ENCODE measurements at regions not wholly inside any gene's neighbourhood (a gene's known extent, or its start where the extent isn't known, plus 50 kb on each side); places are given as distances from the start of the nearest gene placed in this dataset.

- Histone ChIP-seq H3K79me2 (ENCODE audit: low read length) (no peaks in the 10 kb centered on the region), H3K4me3 (ENCODE audit: low read length) (no peak overlapping the region), H3K4me2 (ENCODE audit: low read depth, low read length, poor library complexity, severe bottlenecking) (no peak overlapping the region), H2AFZ (ENCODE audit: low read length) (no peak overlapping the region), H3K27me3 (ENCODE audit: low read length) (no peaks in the 10 kb centered on the region), H3K27ac (ENCODE audit: low read length) (no peak overlapping the region), H3K9ac (ENCODE audit: low read length) (no peak overlapping the region), H3K9me3 (ENCODE audit: low read length) (no peaks in the 10 kb centered on the region), H3K4me1 (ENCODE audit: low read length) (no peaks in the 10 kb centered on the region), H3K9me2 (replicated peaks; ENCODE audit: insufficient read depth, low read length) (no peaks in the 10 kb centered on the region), H3K36me3 (ENCODE audit: insufficient read depth, low read length) (no peaks in the 10 kb centered on the region), H4K20me1 (ENCODE audit: insufficient read depth, low read depth, low read length) (no peaks in the 10 kb centered on the region)
- DNase-seq: no peak
Measured at GRCh38 chr3:35849496-35849895, 210.2 kb downstream of the ARPP21 start.

DNA sequence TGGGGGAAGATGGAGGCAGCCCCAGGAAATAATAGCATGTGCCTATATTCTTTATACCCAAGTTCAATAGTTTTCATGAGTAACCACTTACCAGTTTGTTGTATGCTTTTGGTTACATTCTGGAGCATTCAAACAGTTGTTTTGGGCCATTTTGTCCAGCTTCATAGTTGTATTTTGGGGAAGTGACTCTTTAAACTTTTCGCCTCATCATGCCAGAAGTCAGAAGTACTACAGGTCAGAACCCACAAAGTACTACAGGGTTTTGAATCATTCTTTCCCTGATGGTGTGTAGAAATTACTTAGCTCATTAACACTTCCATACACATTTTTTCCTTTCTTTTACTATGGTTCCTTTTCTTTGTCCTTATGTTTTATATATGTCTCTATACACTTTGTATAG lies 210.6 kb downstream of the ARPP21 start:
- Histone ChIP-seq H3K4me3 (ENCODE audit: low read length) (no peak overlapping the region), H2AFZ (ENCODE audit: low read length) (no peak overlapping the region), H3K9me2 (replicated peaks; ENCODE audit: insufficient read depth, low read length) (no peaks in the 10 kb centered on the region), H3K9me3 (ENCODE audit: low read length) (no peaks in the 10 kb centered on the region), H3K4me1 (ENCODE audit: low read length) (no peaks in the 10 kb centered on the region), H3K27me3 (ENCODE audit: low read length) (no peaks in the 10 kb centered on the region), H3K4me2 (ENCODE audit: low read depth, low read length, poor library complexity, severe bottlenecking) (no peak overlapping the region), H3K9ac (ENCODE audit: low read length) (no peak overlapping the region), H4K20me1 (ENCODE audit: insufficient read depth, low read depth, low read length) (no peaks in the 10 kb centered on the region), H3K79me2 (ENCODE audit: low read length) (no peaks in the 10 kb centered on the region), H3K27ac (ENCODE audit: low read length) (no peak overlapping the region), H3K36me3 (ENCODE audit: insufficient read depth, low read length) (no peaks in the 10 kb centered on the region)
- DNase-seq: no peak

- Histone ChIP-seq H4K20me1 (ENCODE audit: insufficient read depth, low read depth, low read length) (no peaks in the 10 kb centered on the region), H3K9me3 (ENCODE audit: low read length) (no peaks in the 10 kb centered on the region), H3K27me3 (ENCODE audit: low read length) (0 out of 2 replicates have a peak, but pooled peaks cover 3% of the 10 kb centered on the region), H3K9me2 (replicated peaks; ENCODE audit: insufficient read depth, low read length) (no peaks in the 10 kb centered on the region), H3K27ac (ENCODE audit: low read length) (no peak overlapping the region), H2AFZ (ENCODE audit: low read length) (no peak overlapping the region), H3K36me3 (ENCODE audit: insufficient read depth, low read length) (no peaks in the 10 kb centered on the region), H3K4me2 (ENCODE audit: low read depth, low read length, poor library complexity, severe bottlenecking) (no peak overlapping the region), H3K4me1 (ENCODE audit: low read length) (no peaks in the 10 kb centered on the region; the same call in 1 of the 2 replicates), H3K79me2 (ENCODE audit: low read length) (no peaks in the 10 kb centered on the region), H3K9ac (ENCODE audit: low read length) (no peak overlapping the region), H3K4me3 (ENCODE audit: low read length) (no peak overlapping the region)
- DNase-seq: peak; percentile 56
Measured at GRCh38 chr3:35857004-35857403, 217.7 kb downstream of the ARPP21 start.

DNA sequence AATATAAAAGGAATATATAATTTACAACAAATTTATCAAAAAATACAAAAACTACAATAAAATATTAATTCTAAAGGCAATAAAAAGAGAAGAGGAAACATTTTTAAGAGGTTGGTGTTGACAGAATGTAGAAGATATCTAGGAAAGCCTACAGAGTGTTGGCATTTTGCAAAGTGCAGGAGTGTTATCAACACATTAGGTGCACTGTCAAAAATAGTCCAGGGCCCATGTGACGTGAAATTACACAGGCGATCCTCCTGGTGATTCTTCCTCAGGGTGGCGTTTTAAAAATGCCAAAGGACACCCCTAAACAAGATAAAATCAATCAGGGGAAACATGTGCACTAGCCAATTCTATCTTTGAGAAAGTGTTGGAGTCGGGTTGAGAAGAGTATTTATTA lies 222.7 kb downstream of the ARPP21 start:
- Histone ChIP-seq H3K4me2 (ENCODE audit: low read depth, low read length, poor library complexity, severe bottlenecking) (no peak overlapping the region), H4K20me1 (ENCODE audit: insufficient read depth, low read depth, low read length) (no peaks in the 10 kb centered on the region), H3K4me1 (ENCODE audit: low read length) (no peaks in the 10 kb centered on the region; the same call in 1 of the 2 replicates), H3K36me3 (ENCODE audit: insufficient read depth, low read length) (no peaks in the 10 kb centered on the region), H3K79me2 (ENCODE audit: low read length) (no peaks in the 10 kb centered on the region), H3K27me3 (ENCODE audit: low read length) (no peaks in the 10 kb centered on the region), H3K4me3 (ENCODE audit: low read length) (no peak overlapping the region), H3K9me3 (ENCODE audit: low read length) (no peaks in the 10 kb centered on the region), H3K9ac (ENCODE audit: low read length) (no peak overlapping the region), H3K27ac (ENCODE audit: low read length) (no peak overlapping the region), H3K9me2 (replicated peaks; ENCODE audit: insufficient read depth, low read length) (no peaks in the 10 kb centered on the region), H2AFZ (ENCODE audit: low read length) (no peak overlapping the region)
- DNase-seq: no peak

DNA sequence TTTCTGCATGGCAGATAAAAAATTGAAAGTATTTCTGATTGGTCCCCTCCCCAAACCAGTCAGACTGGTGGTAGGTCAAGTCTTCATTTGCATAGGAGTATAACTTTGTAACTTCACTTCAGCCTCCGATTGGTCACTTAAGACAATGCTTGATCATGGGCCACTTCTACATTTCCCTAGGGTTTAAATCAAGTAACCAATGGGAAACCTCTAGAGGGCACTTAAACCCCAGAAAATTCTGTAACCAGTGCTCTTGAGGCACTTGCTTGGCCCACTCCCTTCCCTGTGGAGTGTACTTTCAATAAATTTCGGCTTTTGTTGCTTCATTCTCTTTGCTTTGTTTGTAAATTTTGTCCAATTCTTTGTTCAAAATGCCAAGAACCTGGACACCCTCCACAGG lies 225.5 kb downstream of the ARPP21 start:
- Histone ChIP-seq H3K9me2 (replicated peaks; ENCODE audit: insufficient read depth, low read length) (no peaks in the 10 kb centered on the region), H3K27ac (ENCODE audit: low read length) (no peak overlapping the region), H3K36me3 (ENCODE audit: insufficient read depth, low read length) (no peaks in the 10 kb centered on the region), H3K4me1 (ENCODE audit: low read length) (no peaks in the 10 kb centered on the region), H3K9me3 (ENCODE audit: low read length) (no peaks in the 10 kb centered on the region), H3K27me3 (ENCODE audit: low read length) (no peaks in the 10 kb centered on the region), H2AFZ (ENCODE audit: low read length) (no peak overlapping the region), H3K4me3 (ENCODE audit: low read length) (no peak overlapping the region), H4K20me1 (ENCODE audit: insufficient read depth, low read depth, low read length) (no peaks in the 10 kb centered on the region), H3K9ac (ENCODE audit: low read length) (no peak overlapping the region), H3K79me2 (ENCODE audit: low read length) (no peaks in the 10 kb centered on the region), H3K4me2 (ENCODE audit: low read depth, low read length, poor library complexity, severe bottlenecking) (no peak overlapping the region)
- no peak for DNase-seq

DNA sequence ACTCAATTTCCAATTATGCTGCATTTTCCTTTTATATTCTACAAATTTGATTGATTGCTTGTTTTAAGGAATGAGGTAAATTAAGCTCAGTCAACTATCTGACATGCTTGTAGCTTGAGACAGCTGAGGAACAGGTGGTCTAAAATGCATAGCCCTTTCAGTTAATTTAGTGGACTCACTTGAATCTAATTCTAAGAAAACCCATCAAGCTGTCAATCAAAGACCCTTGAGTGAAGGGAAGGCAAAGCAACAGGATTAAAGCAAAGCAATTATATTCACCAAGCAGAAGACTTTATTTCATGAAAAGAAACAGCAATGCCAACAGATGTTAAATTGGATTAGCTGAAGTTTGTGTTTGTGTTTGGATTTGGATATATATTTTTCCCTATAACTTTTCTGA lies 228.5 kb downstream of the ARPP21 start:
- Histone ChIP-seq H3K4me3 (ENCODE audit: low read length) (no peak overlapping the region), H3K9ac (ENCODE audit: low read length) (no peak overlapping the region), H3K4me1 (ENCODE audit: low read length) (no peaks in the 10 kb centered on the region)

GRCh38 chr3:35871009-35871408 lies 231.7 kb downstream of the ARPP21 start:
- H3K36me3 ChIP-seq (ENCODE audit: insufficient read depth, low read length): no peaks in the 10 kb centered on the region
- H3K27ac ChIP-seq (ENCODE audit: low read length): no peak overlapping the region
- H4K20me1 ChIP-seq (ENCODE audit: insufficient read depth, low read depth, low read length): no peaks in the 10 kb centered on the region
- no peak overlapping the region for H2AFZ ChIP-seq (ENCODE audit: low read length)
- H3K9ac ChIP-seq (ENCODE audit: low read length): no peak overlapping the region
- H3K9me2 ChIP-seq (replicated peaks; ENCODE audit: insufficient read depth, low read length): no peaks in the 10 kb centered on the region
- H3K4me1 ChIP-seq (ENCODE audit: low read length): no peaks in the 10 kb centered on the region
- no peaks in the 10 kb centered on the region for H3K27me3 ChIP-seq (ENCODE audit: low read length)
- no peak overlapping the region for H3K4me2 ChIP-seq (ENCODE audit: low read depth, low read length, poor library complexity, severe bottlenecking)
- DNase-seq: no peak
- H3K4me3 ChIP-seq (ENCODE audit: low read length): no peak overlapping the region
- no peaks in the 10 kb centered on the region for H3K79me2 ChIP-seq (ENCODE audit: low read length)
- H3K9me3 ChIP-seq (ENCODE audit: low read length): no peaks in the 10 kb centered on the region

More for the DNA sequence above, 228.5 kb downstream of the ARPP21 start:
- Histone ChIP-seq H3K79me2 (ENCODE audit: low read length) (no peaks in the 10 kb centered on the region), H3K36me3 (ENCODE audit: insufficient read depth, low read length) (no peaks in the 10 kb centered on the region), H3K9me3 (ENCODE audit: low read length) (no peaks in the 10 kb centered on the region), H3K27ac (ENCODE audit: low read length) (no peak overlapping the region), H2AFZ (ENCODE audit: low read length) (no peak overlapping the region), H3K9me2 (replicated peaks; ENCODE audit: insufficient read depth, low read length) (no peaks in the 10 kb centered on the region), H3K27me3 (ENCODE audit: low read length) (no peaks in the 10 kb centered on the region), H4K20me1 (ENCODE audit: insufficient read depth, low read depth, low read length) (no peaks in the 10 kb centered on the region), H3K4me2 (ENCODE audit: low read depth, low read length, poor library complexity, severe bottlenecking) (no peak overlapping the region)
- no peak for DNase-seq

DNA sequence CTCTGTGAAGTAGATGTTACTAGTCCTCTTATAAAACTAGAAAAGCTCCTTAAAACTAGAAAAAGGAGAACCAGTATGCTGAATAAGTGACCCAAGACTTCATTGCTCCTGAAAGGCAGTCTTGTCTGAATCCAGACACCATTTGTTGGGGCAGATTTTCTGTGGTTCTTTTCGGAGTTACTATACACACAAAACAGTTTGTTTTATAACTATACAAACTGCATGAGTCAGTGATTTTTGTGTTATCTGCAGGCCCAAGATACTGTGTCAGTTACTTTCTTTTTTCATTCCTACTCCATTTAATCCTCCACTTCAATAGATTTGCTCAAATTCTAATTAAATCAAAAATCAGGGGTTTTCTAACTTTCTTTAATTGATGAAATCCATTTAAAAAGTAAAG lies 244.6 kb downstream of the ARPP21 start:
- Histone ChIP-seq H3K27me3 (ENCODE audit: low read length) (no peaks in the 10 kb centered on the region), H3K9ac (ENCODE audit: low read length) (no peak overlapping the region), H3K36me3 (ENCODE audit: insufficient read depth, low read length) (no peaks in the 10 kb centered on the region), H3K4me2 (ENCODE audit: low read depth, low read length, poor library complexity, severe bottlenecking) (no peak overlapping the region), H3K4me3 (ENCODE audit: low read length) (no peak overlapping the region), H2AFZ (ENCODE audit: low read length) (no peak overlapping the region), H4K20me1 (ENCODE audit: insufficient read depth, low read depth, low read length) (no peaks in the 10 kb centered on the region), H3K4me1 (ENCODE audit: low read length) (no peaks in the 10 kb centered on the region), H3K79me2 (ENCODE audit: low read length) (no peaks in the 10 kb centered on the region), H3K9me2 (replicated peaks; ENCODE audit: insufficient read depth, low read length) (no peaks in the 10 kb centered on the region), H3K27ac (ENCODE audit: low read length) (no peak overlapping the region), H3K9me3 (ENCODE audit: low read length) (no peaks in the 10 kb centered on the region)
- no peak for DNase-seq

GRCh38 chr3:35894735-35895134 lies 255.4 kb downstream of the ARPP21 start:
- no peaks in the 10 kb centered on the region for H3K9me3 ChIP-seq (ENCODE audit: low read length)
- H3K27me3 ChIP-seq (ENCODE audit: low read length): no peaks in the 10 kb centered on the region
- DNase-seq: no peak
- no peak overlapping the region for H3K9ac ChIP-seq (ENCODE audit: low read length)
- no peaks in the 10 kb centered on the region for H3K79me2 ChIP-seq (ENCODE audit: low read length)
- no peaks in the 10 kb centered on the region for H3K4me1 ChIP-seq (ENCODE audit: low read length)
- no peaks in the 10 kb centered on the region for H4K20me1 ChIP-seq (ENCODE audit: insufficient read depth, low read depth, low read length)
- no peaks in the 10 kb centered on the region for H3K36me3 ChIP-seq (ENCODE audit: insufficient read depth, low read length)
- no peak overlapping the region for H3K27ac ChIP-seq (ENCODE audit: low read length)
- H3K4me3 ChIP-seq (ENCODE audit: low read length): no peak overlapping the region
- no peaks in the 10 kb centered on the region; the same call in 1 of the 2 replicates for H3K9me2 ChIP-seq (replicated peaks; ENCODE audit: insufficient read depth, low read length)
- H2AFZ ChIP-seq (ENCODE audit: low read length): no peak overlapping the region
- no peak overlapping the region for H3K4me2 ChIP-seq (ENCODE audit: low read depth, low read length, poor library complexity, severe bottlenecking)

All from Karpas-422 (cell line).